HEK293 (cell line): ENCODE measurements at regions not wholly inside any gene's neighbourhood (a gene's known extent, or its start where the extent isn't known, plus 50 kb on each side); places are given as distances from the start of the nearest gene placed in this dataset.

Experiments used
- CTCF ChIP-seq: fragments of 450-650 bp; formaldehyde crosslinking; IDR thresholded peaks from 2 replicates; pipeline ENCODE4 v1.5.1; 2016; ENCODE audit warnings: missing biosample characterization, missing genetic modification characterization
- PRDM10 ChIP-seq: fragments of 450-650 bp; formaldehyde crosslinking; IDR thresholded peaks from 2 replicates; pipeline ENCODE4 v1.5.1; 2016; ENCODE audit warnings: missing biosample characterization, missing genetic modification characterization
- REST ChIP-seq: fragments of 450-650 bp; formaldehyde crosslinking; IDR thresholded peaks from 2 replicates; pipeline ENCODE4 v1.5.1; 2016; ENCODE audit warnings: missing biosample characterization, missing genetic modification characterization
- SCRT1 ChIP-seq: fragments of 450-650 bp; formaldehyde crosslinking; IDR thresholded peaks from 2 replicates; pipeline ENCODE4 v1.5.1; 2016; ENCODE audit warnings: missing biosample characterization, missing genetic modification characterization, borderline replicate concordance
- ZBTB26 ChIP-seq: fragments of 450-650 bp; formaldehyde crosslinking; optimal IDR thresholded peaks from 2 replicates; pipeline ENCODE3; 2016; ENCODE audit warnings: missing biosample characterization, mild to moderate bottlenecking, missing genetic modification characterization
- ZFP69B ChIP-seq: fragments of 450-650 bp; formaldehyde crosslinking; IDR thresholded peaks from 2 replicates; pipeline ENCODE4 v1.5.1; 2016; ENCODE audit warnings: missing biosample characterization, missing genetic modification characterization
- ZNF221 ChIP-seq: fragments of 450-650 bp; formaldehyde crosslinking; IDR thresholded peaks from 2 replicates; pipeline ENCODE4 v1.5.1; 2017; ENCODE audit warnings: missing biosample characterization, missing genetic modification characterization, borderline replicate concordance
- ZNF335 ChIP-seq: fragments of 450-650 bp; formaldehyde crosslinking; conservative IDR thresholded peaks from 2 replicates; pipeline ENCODE4 v1.5.1; 2016; ENCODE audit warnings: missing biosample characterization, missing genetic modification characterization
- ZNF423 ChIP-seq: fragments of 450-650 bp; formaldehyde crosslinking; IDR thresholded peaks from 2 replicates; pipeline ENCODE4 v1.5.1; 2016; ENCODE audit warnings: missing biosample characterization, missing genetic modification characterization
- ZNF654 ChIP-seq: fragments of 450-650 bp; formaldehyde crosslinking; IDR thresholded peaks from 2 replicates; pipeline ENCODE4 v1.5.1; 2016; ENCODE audit warnings: low read depth, missing biosample characterization, missing genetic modification characterization
- ZNF777 ChIP-seq: fragments of 450-650 bp; formaldehyde crosslinking; IDR thresholded peaks from 2 replicates; pipeline ENCODE4 v1.5.1; 2017; ENCODE audit warnings: missing biosample characterization, missing genetic modification characterization, borderline replicate concordance
- ZXDB ChIP-seq: fragments of 450-650 bp; formaldehyde crosslinking; IDR thresholded peaks from 2 replicates; pipeline ENCODE4 v1.5.1; 2016; ENCODE audit warnings: missing biosample characterization, missing genetic modification characterization

- TF ChIP-seq CTCF (tag by site-specific recombination) = no peak
- TF ChIP-seq PRDM10 = no peak
- no peak for TF ChIP-seq ZNF335
- no peak for TF ChIP-seq SCRT1 (tag by site-specific recombination)
- no peak for TF ChIP-seq REST (tag by site-specific recombination)
- no peak for TF ChIP-seq ZXDB
- TF ChIP-seq ZNF221 = no peak
- TF ChIP-seq ZNF423 = no peak
- no peak for TF ChIP-seq ZNF654 (tag by site-specific recombination)
- no peak for TF ChIP-seq ZBTB26
- no peak for TF ChIP-seq ZNF777 (tag by site-specific recombination)
- TF ChIP-seq ZFP69B = no peak
These were observed 93.1 kb upstream of the ITGA1 start for GRCh38 chr5:52694648-52695047.
